ENCODE measurements at regions not wholly inside any gene's neighbourhood (a gene's known extent, or its start where the extent isn't known, plus 50 kb on each side); places are given as distances from the start of the nearest gene placed in this dataset.

- no peaks in the 10 kb centered on the region for H3K4me1 ChIP-seq
Observed at GRCh38 chr5:174806729-174807128, 82.3 kb downstream of the MSX2 start.

GRCh38 chr5:174801798-174802197, 77.4 kb downstream of the MSX2 start:
- no peak for TF ChIP-seq CTCF (IDR thresholded peaks at IDR 0.05)
- TF ChIP-seq POLR2AphosphoS5 (IDR thresholded peaks at IDR 0.05; ENCODE audit: insufficient read depth in 1 of 2, low read depth in 1 of 2) = no peak
- no peak for TF ChIP-seq POLR2A (IDR thresholded peaks at IDR 0.05)
- H3K27ac ChIP-seq = no peak overlapping the region
- intact Hi-C loops (cut with DNase I) = no loop called here

More at GRCh38 chr5:174806729-174807128, 82.3 kb downstream of the MSX2 start:
- DNase-seq (ENCODE audit: extremely low spot score in 2 of 2) = no peak
- no peaks in the 10 kb centered on the region for H3K36me3 ChIP-seq
- no peak overlapping the region for H3K27ac ChIP-seq
- TF ChIP-seq POLR2A (IDR thresholded peaks at IDR 0.05) (no peak), CTCF (IDR thresholded peaks at IDR 0.05) (no peak), POLR2AphosphoS5 (IDR thresholded peaks at IDR 0.05; ENCODE audit: insufficient read depth in 1 of 2, low read depth in 1 of 2) (no peak)
- H3K9me3 ChIP-seq = peaks cover 4% of the 10 kb centered on the region
- no peak overlapping the region for H3K4me3 ChIP-seq
- intact Hi-C loops (cut with DNase I) = no loop called here
- H3K27me3 ChIP-seq = no peaks in the 10 kb centered on the region

GRCh38 chr5:174800435-174800834, 76.1 kb downstream of the MSX2 start:
- Histone ChIP-seq H3K9me3 (peaks cover 4% of the 10 kb centered on the region), H3K36me3 (no peaks in the 10 kb centered on the region), H3K27me3 (no peaks in the 10 kb centered on the region), H3K27ac (no peak overlapping the region), H3K4me1 (no peaks in the 10 kb centered on the region), H3K4me3 (no peak overlapping the region)
- intact Hi-C loops (cut with DNase I) = no loop called here
- no peak for DNase-seq (ENCODE audit: extremely low spot score in 2 of 2)
- TF ChIP-seq POLR2AphosphoS5 (IDR thresholded peaks at IDR 0.05; ENCODE audit: insufficient read depth in 1 of 2, low read depth in 1 of 2) (no peak), CTCF (IDR thresholded peaks at IDR 0.05) (no peak), POLR2A (IDR thresholded peaks at IDR 0.05) (no peak)

More at GRCh38 chr5:174801798-174802197, 77.4 kb downstream of the MSX2 start:
- H3K4me3 ChIP-seq = no peak overlapping the region
- H3K27me3 ChIP-seq = no peaks in the 10 kb centered on the region
- no peaks in the 10 kb centered on the region for H3K36me3 ChIP-seq
- DNase-seq (ENCODE audit: extremely low spot score in 2 of 2) = no peak
- peaks cover 4% of the 10 kb centered on the region for H3K9me3 ChIP-seq
- H3K4me1 ChIP-seq = no peaks in the 10 kb centered on the region

DNA sequence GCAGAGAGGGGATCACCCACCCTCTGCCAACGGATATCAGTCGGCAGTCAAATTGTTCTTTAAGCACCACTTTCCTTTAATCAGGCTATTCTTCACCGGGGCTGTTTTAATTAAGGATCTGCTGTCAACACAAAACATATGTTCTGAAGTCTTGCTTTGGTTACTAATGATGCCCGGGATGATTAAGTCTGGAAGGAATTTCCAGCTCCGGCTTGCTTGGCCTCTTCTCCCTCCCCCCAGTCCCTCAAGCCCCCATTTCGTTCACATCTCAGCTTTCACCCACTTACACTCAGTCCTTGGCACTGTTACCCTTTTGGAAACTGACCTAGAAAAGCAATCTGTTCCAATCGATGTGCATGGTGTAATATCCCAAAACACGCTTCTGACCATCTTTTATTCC, 74.7 kb downstream of the MSX2 start:
- Histone ChIP-seq H3K4me1 (no peaks in the 10 kb centered on the region), H3K9me3 (no peaks in the 10 kb centered on the region), H3K36me3 (no peaks in the 10 kb centered on the region), H3K27me3 (no peaks in the 10 kb centered on the region), H3K4me3 (no peak overlapping the region), H3K27ac (no peak overlapping the region)
- no peak for DNase-seq (ENCODE audit: extremely low spot score in 2 of 2)
- intact Hi-C loops (cut with DNase I) = no loop called here
- TF ChIP-seq POLR2AphosphoS5 (IDR thresholded peaks at IDR 0.05; ENCODE audit: insufficient read depth in 1 of 2, low read depth in 1 of 2) (no peak), POLR2A (IDR thresholded peaks at IDR 0.05) (no peak), CTCF (IDR thresholded peaks at IDR 0.05) (no peak)

GRCh38 chr5:174798551-174798951, 74.2 kb downstream of the MSX2 start:
- intact Hi-C loops (cut with DNase I) = no loop called here
- Histone ChIP-seq H3K36me3 (no peaks in the 10 kb centered on the region), H3K27me3 (no peaks in the 10 kb centered on the region)

More at GRCh38 chr5:174798551-174798951, 74.2 kb downstream of the MSX2 start:
- H3K27ac ChIP-seq = no peak overlapping the region
- no peaks in the 10 kb centered on the region for H3K4me1 ChIP-seq
- no peak for DNase-seq (ENCODE audit: extremely low spot score in 2 of 2)
- no peak overlapping the region for H3K4me3 ChIP-seq
- no peaks in the 10 kb centered on the region for H3K9me3 ChIP-seq
- TF ChIP-seq CTCF (IDR thresholded peaks at IDR 0.05) (no peak), POLR2AphosphoS5 (IDR thresholded peaks at IDR 0.05; ENCODE audit: insufficient read depth in 1 of 2, low read depth in 1 of 2) (no peak), POLR2A (IDR thresholded peaks at IDR 0.05) (no peak)
